WTC11 (cell line): ENCODE measurements at regions not wholly inside any gene's neighbourhood (a gene's known extent, or its start where the extent isn't known, plus 50 kb on each side); places are given as distances from the start of the nearest gene placed in this dataset.

Experiments used
- ATAC-seq: fragments of 200-7000 bp; cut with Tn5 transposase; 2 replicates; pipeline ENCODE4 v1.10.0; 2021; ENCODE audit warnings: mild to moderate bottlenecking, moderate library complexity
- CTCF ChIA-PET: fragments of 300-600 bp; sonication (Branson Sonifier 250); formaldehyde crosslinking; loops from one replicate; lab custom pipeline; 2021; ENCODE audit warnings: antibody characterized with exemption; lab: Charles Lee
- POLR2A ChIA-PET: fragments of 350-600 bp; sonication (Branson Sonifier 250); formaldehyde crosslinking; loops from one replicate; lab custom pipeline; 2021; ENCODE audit warnings: antibody characterized with exemption; lab: Charles Lee
- DNase-seq: peaks from one replicate; pipeline ENCODE4 v3.0.0; 2021; ENCODE audit warnings: low spot score
- H3K27ac Mint-ChIP-seq: 2 replicates; pipeline ENCODE4 v1.8.0; 2021; ENCODE audit warnings: mixed read lengths
- H3K27me3 Mint-ChIP-seq: 2 replicates; pipeline ENCODE4 v1.8.0; 2021; ENCODE audit warnings: low read depth, mild to moderate bottlenecking, moderate library complexity, mixed read lengths
- H3K36me3 Mint-ChIP-seq: 2 replicates; pipeline ENCODE4 v1.8.0; 2021; ENCODE audit warnings: mixed read lengths
- H3K4me1 Mint-ChIP-seq: 2 replicates; pipeline ENCODE4 v1.8.0; 2022; ENCODE audit warnings: mixed read lengths
- H3K4me3 Mint-ChIP-seq: 2 replicates; pipeline ENCODE4 v1.8.0; 2021; ENCODE audit warnings: mild to moderate bottlenecking, moderate library complexity, mixed read lengths
- H3K9me3 Mint-ChIP-seq: 2 replicates; pipeline ENCODE4 v1.8.0; 2021; ENCODE audit warnings: mixed read lengths
- ARID4B ChIP-seq: sonication (generic); formaldehyde crosslinking; IDR thresholded peaks from 2 replicates; pipeline ENCODE4 v1.8.0; 2023; ENCODE audit warnings: missing genetic modification reagents, mild to moderate bottlenecking, borderline replicate concordance
- CREB1 ChIP-seq: sonication (generic); formaldehyde crosslinking; IDR thresholded peaks from 2 replicates; pipeline ENCODE4 v1.8.0; 2023; ENCODE audit warnings: mild to moderate bottlenecking, missing genetic modification reagents
- CTCF ChIP-seq: fragments of 200-600 bp; IDR thresholded peaks from 2 replicates; pipeline ENCODE4 v1.8.0; 2022; ENCODE audit warnings: antibody characterized with exemption
- EMX1 ChIP-seq: fragments of 250-450 bp; sonication (Bioruptor Pico); IDR thresholded peaks from 2 replicates; pipeline ENCODE4 v1.8.0; 2021; ENCODE audit warnings: mild to moderate bottlenecking
- ETV6 ChIP-seq: sonication (generic); formaldehyde crosslinking; IDR thresholded peaks from 2 replicates; pipeline ENCODE4 v1.8.1; 2022; ENCODE audit warnings: mild to moderate bottlenecking, missing genetic modification reagents
- FOXJ3 ChIP-seq: sonication (generic); formaldehyde crosslinking; IDR thresholded peaks from 2 replicates; pipeline ENCODE4 v1.9.0; 2021; ENCODE audit warnings: missing genetic modification reagents, mild to moderate bottlenecking, borderline replicate concordance
- FOXP1 ChIP-seq: sonication (generic); formaldehyde crosslinking; IDR thresholded peaks from 2 replicates; pipeline ENCODE4 v1.8.0; 2022; ENCODE audit warnings: missing genetic modification reagents, mild to moderate bottlenecking, moderate library complexity, borderline replicate concordance
- KAT7 ChIP-seq: sonication (generic); formaldehyde crosslinking; IDR thresholded peaks from 2 replicates; pipeline ENCODE4 v1.8.1; 2023; ENCODE audit warnings: missing genetic modification reagents, mild to moderate bottlenecking, borderline replicate concordance
- NFATC4 ChIP-seq: fragments of 250-450 bp; sonication (Bioruptor Pico); IDR thresholded peaks from 2 replicates; pipeline ENCODE4 v1.9.0; 2021; ENCODE audit warnings: mild to moderate bottlenecking
- NR2C2 ChIP-seq: sonication (generic); formaldehyde crosslinking; IDR thresholded peaks from 2 replicates; pipeline ENCODE4 v1.8.0; 2022; ENCODE audit warnings: mild to moderate bottlenecking, missing genetic modification reagents
- PRDM15 ChIP-seq: sonication (generic); formaldehyde crosslinking; IDR thresholded peaks from 2 replicates; pipeline ENCODE4 v1.8.0; 2022; ENCODE audit warnings: missing genetic modification reagents
- RORB ChIP-seq: fragments of 250-450 bp; sonication (Bioruptor Pico); IDR thresholded peaks from 2 replicates; pipeline ENCODE4 v1.9.0; 2021; ENCODE audit warnings: mild to moderate bottlenecking
- SP1 ChIP-seq: sonication (generic); formaldehyde crosslinking; conservative IDR thresholded peaks from 2 replicates; pipeline ENCODE4 v1.8.1; 2022; ENCODE audit warnings: missing genetic modification reagents
- TCF7 ChIP-seq: sonication (generic); formaldehyde crosslinking; IDR thresholded peaks from 2 replicates; pipeline ENCODE4 v1.8.0; 2022; ENCODE audit warnings: mild to moderate bottlenecking, low read depth, missing genetic modification reagents, moderate library complexity
- USF2 ChIP-seq: sonication (generic); formaldehyde crosslinking; IDR thresholded peaks from 2 replicates; pipeline ENCODE4 v1.8.1; 2023; ENCODE audit warnings: mild to moderate bottlenecking, missing genetic modification reagents, moderate library complexity
- ZNF232 ChIP-seq: sonication (generic); formaldehyde crosslinking; IDR thresholded peaks from 2 replicates; pipeline ENCODE4 v1.8.0; 2022; ENCODE audit warnings: mild to moderate bottlenecking, missing genetic modification reagents
- ZNF396 ChIP-seq: fragments of 250-450 bp; sonication (Bioruptor Pico); IDR thresholded peaks from 2 replicates; pipeline ENCODE4 v1.8.0; 2021; ENCODE audit warnings: mild to moderate bottlenecking, moderate library complexity, borderline replicate concordance
- ZNF416 ChIP-seq: fragments of 250-450 bp; sonication (Bioruptor Pico); IDR thresholded peaks from 2 replicates; pipeline ENCODE4 v1.9.0; 2021; ENCODE audit warnings: mild to moderate bottlenecking, inconsistent platforms
- ZNF671 ChIP-seq: fragments of 250-450 bp; sonication (Bioruptor Pico); IDR thresholded peaks from 2 replicates; pipeline ENCODE4 v1.8.0; 2021; ENCODE audit warnings: mild to moderate bottlenecking
- TF ChIP-seq, protein P1 (sequence below): sonication (generic); formaldehyde crosslinking; IDR thresholded peaks from 2 replicates; pipeline ENCODE4 v1.8.1; 2022; ENCODE audit warnings: mild to moderate bottlenecking, moderate library complexity, missing genetic modification reagents

DNA sequence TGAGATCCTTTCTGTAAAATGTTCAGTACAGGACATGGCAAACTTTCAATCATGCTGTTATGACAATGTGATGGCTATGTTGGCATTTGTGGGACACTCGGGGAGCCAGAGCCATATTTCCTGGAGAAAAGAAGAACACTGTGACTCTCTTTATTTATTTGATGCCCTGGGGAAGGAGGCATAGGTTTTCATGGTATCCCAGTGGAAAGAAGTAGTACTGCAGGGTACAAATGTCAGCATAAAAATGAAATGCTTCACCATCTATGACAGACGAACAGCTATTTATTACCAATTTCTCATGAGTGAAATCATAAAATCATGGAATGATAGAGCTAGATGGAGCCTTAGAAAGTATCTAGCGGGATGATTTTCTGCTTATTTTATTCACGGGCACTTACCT, 217.1 kb downstream of the COL4A1 start:
- H3K27ac Mint-ChIP-seq: no peak overlapping the region
- H3K27me3 Mint-ChIP-seq: no peaks in the 10 kb centered on the region
- peaks cover 4% of the 10 kb centered on the region; the same call in 1 of the 2 replicates for H3K4me1 Mint-ChIP-seq
- TF ChIP-seq NR2C2 (CRISPR knock-in tag) (no peak), CTCF (peak; percentile 17; the same call in 1 of the 2 replicates)
- ChIA-PET POLR2A (no interaction called here), CTCF (interaction anchor here (0.6 to 1.5 kb wide), 4 partner anchors 20 to 1001 kb away, joined by 3 to 4 read pairs (median 4); no protein-coding TSS in a partner anchor)
- no peaks in the 10 kb centered on the region for H3K36me3 Mint-ChIP-seq
- peaks cover 24% of the 10 kb centered on the region for H3K9me3 Mint-ChIP-seq
- H3K4me3 Mint-ChIP-seq: no peak overlapping the region
- DNase-seq: no peak
- peak; percentile 60; the same call in 1 of the 2 replicates for ATAC-seq

DNA sequence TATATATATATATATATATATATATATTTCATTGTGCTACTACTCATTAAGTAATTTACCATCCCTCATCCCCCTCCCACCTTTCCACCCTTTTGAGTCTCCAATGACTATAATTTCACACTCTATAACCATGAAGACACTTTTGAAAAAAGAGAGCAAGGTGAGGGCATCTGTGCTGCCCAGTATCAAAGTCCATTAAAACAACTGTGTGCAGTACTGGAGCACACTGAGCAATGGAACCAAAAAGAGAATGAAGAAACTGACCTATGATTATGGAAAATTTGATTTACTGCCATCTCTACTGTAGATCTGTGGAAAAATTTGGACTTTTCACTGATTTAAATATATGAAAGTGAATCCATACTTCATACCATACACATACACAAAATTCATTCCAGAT, 217.9 kb downstream of the COL4A1 start:
- no peak overlapping the region for H3K4me3 Mint-ChIP-seq
- no peak for ATAC-seq
- no peak overlapping the region for H3K27ac Mint-ChIP-seq
- H3K36me3 Mint-ChIP-seq: no peaks in the 10 kb centered on the region
- peaks cover 29% of the 10 kb centered on the region for H3K9me3 Mint-ChIP-seq
- POLR2A ChIA-PET: no interaction called here
- CTCF ChIA-PET: interaction anchor here (0.6 to 1.5 kb wide), 3 partner anchors 19 to 121 kb away, joined by 4 read pairs; no protein-coding TSS in a partner anchor
- H3K27me3 Mint-ChIP-seq: no peaks in the 10 kb centered on the region
- H3K4me1 Mint-ChIP-seq: no peaks in the 10 kb centered on the region
- DNase-seq: no peak
- no peak for TF ChIP-seq TCF7 (CRISPR knock-in tag)
- no peak for TF ChIP-seq SP1 (CRISPR knock-in tag)
- no peak for TF ChIP-seq PRDM15 (CRISPR knock-in tag)
- no peak for TF ChIP-seq FOXJ3 (CRISPR knock-in tag)
- TF ChIP-seq KAT7: no peak
- no peak for TF ChIP-seq ZNF232 (CRISPR knock-in tag)
- TF ChIP-seq, protein P1, sequence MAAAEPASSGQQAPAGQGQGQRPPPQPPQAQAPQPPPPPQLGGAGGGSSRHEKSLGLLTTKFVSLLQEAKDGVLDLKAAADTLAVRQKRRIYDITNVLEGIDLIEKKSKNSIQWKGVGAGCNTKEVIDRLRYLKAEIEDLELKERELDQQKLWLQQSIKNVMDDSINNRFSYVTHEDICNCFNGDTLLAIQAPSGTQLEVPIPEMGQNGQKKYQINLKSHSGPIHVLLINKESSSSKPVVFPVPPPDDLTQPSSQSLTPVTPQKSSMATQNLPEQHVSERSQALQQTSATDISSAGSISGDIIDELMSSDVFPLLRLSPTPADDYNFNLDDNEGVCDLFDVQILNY (CRISPR knock-in tag): no peak
- TF ChIP-seq USF2 (CRISPR knock-in tag): no peak
- TF ChIP-seq ZNF416 (CRISPR knock-in tag): no peak
- TF ChIP-seq NFATC4 (CRISPR knock-in tag): no peak
- TF ChIP-seq ZNF671: no peak
- TF ChIP-seq ETV6 (CRISPR knock-in tag): no peak
- no peak for TF ChIP-seq ZNF396 (CRISPR knock-in tag)
- no peak for TF ChIP-seq ARID4B
- TF ChIP-seq CREB1 (CRISPR knock-in tag): no peak
- no peak for TF ChIP-seq RORB (CRISPR knock-in tag)
- TF ChIP-seq EMX1 (CRISPR knock-in tag): no peak
- no peak for TF ChIP-seq FOXP1 (CRISPR knock-in tag)
